PFSK-1 (cell line): ENCODE measurements at regions not wholly inside any gene's neighbourhood (a gene's known extent, or its start where the extent isn't known, plus 50 kb on each side); places are given as distances from the start of the nearest gene placed in this dataset.

Experiments
- FOXP2 ChIP-seq: optimal IDR thresholded peaks from 2 replicates; pipeline ENCODE3; 2011; ENCODE audit warnings: borderline replicate concordance, control low read depth, inconsistent platforms; ENCODE audit not compliant: insufficient read depth; ENCODE audit errors: extremely low read length, extremely low read depth
- POLR2AphosphoS5 ChIP-seq: IDR thresholded peaks from 2 replicates; pipeline ENCODE4 v1.6.1; 2012; ENCODE audit warnings: low read depth, mild to moderate bottlenecking, control low read depth, low read length, moderate library complexity
- SIN3A ChIP-seq: IDR thresholded peaks from 2 replicates; pipeline ENCODE4 v1.6.1; 2012; ENCODE audit warnings: mild to moderate bottlenecking, low read length, moderate library complexity, borderline replicate concordance; ENCODE audit not compliant: insufficient read depth
- TAF1 ChIP-seq: IDR thresholded peaks from 2 replicates; pipeline ENCODE4 v1.6.1; 2012; ENCODE audit warnings: low read length, control low read depth, borderline replicate concordance; ENCODE audit not compliant: insufficient read depth
- TF ChIP-seq, protein P1 (sequence below), 2 experiments: IDR thresholded peaks; 2 replicates each; pipeline versions ENCODE4 v1.6.1 to v1.8.0; 2011 to 2012; ENCODE audit warnings: low read depth in 2 of 2, low read length in 2 of 2, control low read depth in 1 of 2, inconsistent platforms in 1 of 2, mild to moderate bottlenecking in 1 of 2, moderate library complexity in 1 of 2; ENCODE audit not compliant: insufficient read depth in 1 of 2

DNA sequence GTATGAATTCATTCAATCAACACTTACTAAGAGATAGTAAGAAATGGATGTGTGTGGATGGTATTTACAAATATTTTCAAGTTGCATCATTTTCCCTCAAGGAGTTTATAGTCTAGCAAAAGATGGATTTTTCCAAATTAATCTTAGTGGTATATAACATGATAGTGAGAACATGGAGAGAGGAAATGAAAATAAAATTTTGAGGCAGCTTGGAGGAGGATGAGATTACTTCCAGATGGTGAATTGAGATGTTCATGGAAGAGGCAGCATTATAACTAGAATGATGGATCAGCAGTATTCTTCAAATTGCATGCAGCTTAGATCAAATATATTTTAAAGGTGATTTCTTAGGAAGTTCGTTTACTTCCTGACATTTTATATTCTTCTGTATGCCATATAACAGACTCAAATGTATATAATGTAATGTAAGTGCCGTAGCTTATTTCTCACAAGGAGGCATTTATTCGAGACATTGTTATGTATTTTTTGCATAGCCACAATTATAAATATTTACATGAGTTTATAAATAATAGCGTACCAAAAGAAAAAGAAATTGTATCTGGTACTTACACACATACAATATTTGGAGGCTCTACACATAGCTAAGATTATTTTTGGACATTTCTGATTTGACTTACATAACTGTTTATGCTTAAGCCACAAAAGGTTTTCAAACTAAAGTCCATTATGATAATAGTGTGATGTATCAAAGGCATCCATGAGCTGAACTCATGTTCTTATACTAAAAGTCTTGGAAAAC, 439.4 kb downstream of the SPRY1 start:
- TF ChIP-seq TAF1 (no peak), POLR2AphosphoS5 (no peak), FOXP2 (no peak), SIN3A (no peak)
- TF ChIP-seq, protein P1, sequence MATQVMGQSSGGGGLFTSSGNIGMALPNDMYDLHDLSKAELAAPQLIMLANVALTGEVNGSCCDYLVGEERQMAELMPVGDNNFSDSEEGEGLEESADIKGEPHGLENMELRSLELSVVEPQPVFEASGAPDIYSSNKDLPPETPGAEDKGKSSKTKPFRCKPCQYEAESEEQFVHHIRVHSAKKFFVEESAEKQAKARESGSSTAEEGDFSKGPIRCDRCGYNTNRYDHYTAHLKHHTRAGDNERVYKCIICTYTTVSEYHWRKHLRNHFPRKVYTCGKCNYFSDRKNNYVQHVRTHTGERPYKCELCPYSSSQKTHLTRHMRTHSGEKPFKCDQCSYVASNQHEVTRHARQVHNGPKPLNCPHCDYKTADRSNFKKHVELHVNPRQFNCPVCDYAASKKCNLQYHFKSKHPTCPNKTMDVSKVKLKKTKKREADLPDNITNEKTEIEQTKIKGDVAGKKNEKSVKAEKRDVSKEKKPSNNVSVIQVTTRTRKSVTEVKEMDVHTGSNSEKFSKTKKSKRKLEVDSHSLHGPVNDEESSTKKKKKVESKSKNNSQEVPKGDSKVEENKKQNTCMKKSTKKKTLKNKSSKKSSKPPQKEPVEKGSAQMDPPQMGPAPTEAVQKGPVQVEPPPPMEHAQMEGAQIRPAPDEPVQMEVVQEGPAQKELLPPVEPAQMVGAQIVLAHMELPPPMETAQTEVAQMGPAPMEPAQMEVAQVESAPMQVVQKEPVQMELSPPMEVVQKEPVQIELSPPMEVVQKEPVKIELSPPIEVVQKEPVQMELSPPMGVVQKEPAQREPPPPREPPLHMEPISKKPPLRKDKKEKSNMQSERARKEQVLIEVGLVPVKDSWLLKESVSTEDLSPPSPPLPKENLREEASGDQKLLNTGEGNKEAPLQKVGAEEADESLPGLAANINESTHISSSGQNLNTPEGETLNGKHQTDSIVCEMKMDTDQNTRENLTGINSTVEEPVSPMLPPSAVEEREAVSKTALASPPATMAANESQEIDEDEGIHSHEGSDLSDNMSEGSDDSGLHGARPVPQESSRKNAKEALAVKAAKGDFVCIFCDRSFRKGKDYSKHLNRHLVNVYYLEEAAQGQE (IDR thresholded peaks at IDR 0.05; ENCODE audit: insufficient read depth in 1 of 2, low read depth in 2 of 2, low read length in 2 of 2) = no peak

DNA sequence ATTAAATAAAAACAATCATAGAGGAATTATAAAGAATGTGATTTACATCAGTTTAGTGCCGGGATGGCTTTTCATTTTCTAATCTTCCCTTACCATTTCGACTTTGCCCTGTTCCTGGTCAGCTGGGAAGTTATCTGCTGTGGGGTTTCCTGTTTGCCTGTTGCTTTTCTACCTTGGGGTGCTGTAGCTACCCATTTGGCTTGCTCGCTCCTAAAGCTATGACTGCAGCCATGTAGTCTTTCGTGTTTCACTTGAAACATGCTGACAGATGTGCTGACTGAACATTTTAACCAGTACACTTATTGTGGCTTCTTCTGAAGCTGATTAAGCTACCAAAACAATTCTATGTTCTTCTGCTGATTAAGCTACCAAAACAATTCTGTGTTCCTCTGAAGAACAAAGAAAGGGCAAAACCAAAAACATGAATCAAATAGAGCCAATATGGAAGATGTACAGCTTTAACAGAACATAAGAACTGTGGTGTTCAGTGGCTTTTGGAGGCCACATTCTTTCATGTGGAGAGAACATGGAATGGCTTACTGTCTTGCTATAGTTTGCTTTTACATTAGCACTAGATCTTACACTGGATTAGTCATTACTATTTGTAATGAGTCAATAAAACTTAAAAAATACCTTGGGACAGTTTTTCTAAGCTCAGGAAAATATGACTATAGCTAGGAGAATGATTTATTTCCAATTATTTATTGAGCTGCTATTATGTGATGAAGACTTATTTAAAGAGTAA, 440.4 kb downstream of the SPRY1 start:
- TF ChIP-seq, protein P1 (IDR thresholded peaks at IDR 0.05; ENCODE audit: insufficient read depth in 1 of 2, low read depth in 2 of 2, low read length in 2 of 2) = no peak
- no peak for TF ChIP-seq POLR2AphosphoS5
- TF ChIP-seq TAF1 = no peak
- TF ChIP-seq FOXP2 = no peak
- TF ChIP-seq SIN3A = no peak

- TF ChIP-seq POLR2AphosphoS5 (no peak), SIN3A (no peak), FOXP2 (no peak), TAF1 (no peak)
- TF ChIP-seq, protein P1 (IDR thresholded peaks at IDR 0.05; ENCODE audit: insufficient read depth in 1 of 2, low read depth in 2 of 2, low read length in 2 of 2) = no peak
Measured at GRCh38 chr4:123838474-123838873, 441.9 kb downstream of the SPRY1 start.

GRCh38 chr4:123840197-123840596, 443.6 kb downstream of the SPRY1 start:
- TF ChIP-seq, protein P1 (IDR thresholded peaks at IDR 0.05; ENCODE audit: insufficient read depth in 1 of 2, low read depth in 2 of 2, low read length in 2 of 2) = no peak
- TF ChIP-seq SIN3A (no peak), FOXP2 (no peak), POLR2AphosphoS5 (no peak), TAF1 (no peak)
